ENCODE measurements at regions not wholly inside any gene's neighbourhood (a gene's known extent, or its start where the extent isn't known, plus 50 kb on each side); places are given as distances from the start of the nearest gene placed in this dataset.

GRCh38 chr2:136664713-136665405, 100.5 kb upstream of the THSD7B start:
- no CpG with 5 or more reads among the region's 10 CpGs for WGBS (ENCODE audit: extremely low coverage, insufficient read length, low lambda C conversion rate)
- Mint-ChIP-seq H3K9me3 (no peaks in the 10 kb centered on the region), H3K27me3 (ENCODE audit: low read depth) (no peaks in the 10 kb centered on the region), H3K4me3 (no peak overlapping the region), H3K4me1 (no peaks in the 10 kb centered on the region), H3K27ac (no peak overlapping the region), H3K36me3 (ENCODE audit: insufficient read depth in 1 of 3, low read depth in 3 of 3) (no peaks in the 10 kb centered on the region)
- Histone ChIP-seq H3K23me2 (ENCODE audit: insufficient read length, low read depth, low read length, poor library complexity, severe bottlenecking) (no peaks in the 10 kb centered on the region), H4K5ac (ENCODE audit: insufficient read length, low read depth, low read length) (no peak overlapping the region), H2AFZ (ENCODE audit: low read length) (no peak overlapping the region), H3T11ph (ENCODE audit: low read length) (no peak overlapping the region), H3K79me2 (ENCODE audit: insufficient read depth, low read length) (no peaks in the 10 kb centered on the region), H3K4me1 (ENCODE audit: insufficient read depth, low read length) (0 out of 2 replicates have a peak, but pooled peaks cover 2% of the 10 kb centered on the region), H2BK12ac (ENCODE audit: insufficient read length, low read depth, low read length) (no peak overlapping the region), H3K9ac (ENCODE audit: extremely low read depth, insufficient read length, low read length) (no peak overlapping the region), H3K4ac (ENCODE audit: low read depth, low read length) (no peak overlapping the region), H3K23ac (ENCODE audit: insufficient read length, low read depth, low read length) (no peak overlapping the region), H2AK5ac (ENCODE audit: insufficient read length, low read length) (no peak overlapping the region), H4K91ac (ENCODE audit: insufficient read length, low read depth, low read length) (no peak overlapping the region), H3K9me3 (ENCODE audit: control insufficient read depth, low read depth, low read length) (no peaks in the 10 kb centered on the region), H3K27me3 (ENCODE audit: insufficient read depth, low read length) (no peaks in the 10 kb centered on the region), H3K18ac (ENCODE audit: insufficient read length, low read depth, low read length) (no peak overlapping the region), H2BK120ac (ENCODE audit: low read depth, low read length, poor library complexity, severe bottlenecking) (no peak overlapping the region), H2BK20ac (ENCODE audit: low read depth, low read length, poor library complexity, severe bottlenecking) (no peak overlapping the region), H2BK5ac (ENCODE audit: insufficient read length, low read length) (no peak overlapping the region), H4K20me1 (ENCODE audit: control insufficient read depth, insufficient read depth, insufficient read length) (no peaks in the 10 kb centered on the region), H3K56ac (ENCODE audit: insufficient read length, low read depth, low read length) (no peak overlapping the region), H3K27ac (ENCODE audit: insufficient read length, low read depth, low read length) (no peak overlapping the region), H3K4me2 (ENCODE audit: insufficient read depth, insufficient read length, low read length) (no peak overlapping the region), H3K79me1 (ENCODE audit: insufficient read depth, low read depth, low read length, poor library complexity, severe bottlenecking) (no peaks in the 10 kb centered on the region), H2BK15ac (ENCODE audit: low read depth, low read length) (no peak overlapping the region), H3K14ac (ENCODE audit: insufficient read depth, low read length) (no peak overlapping the region), H4K8ac (replicated peaks; ENCODE audit: insufficient read length, low read depth, low read length) (no peak overlapping the region)
- no peak for DNase-seq
- no peak for TF ChIP-seq CTCF (conservative IDR thresholded peaks at IDR 0.05)
